Right atrium auricular region (tissue), 2 donors: ENCODE measurements at regions not wholly inside any gene's neighbourhood (a gene's known extent, or its start where the extent isn't known, plus 50 kb on each side); places are given as distances from the start of the nearest gene placed in this dataset.

Experiments used
- DNase-seq: peaks from one replicate; pipeline ENCODE4 v3.0.0-alpha.2; 2019; ENCODE audit warnings: low spot score
- H3K27ac ChIP-seq, 2 donors: fragments of 200-600 bp; sonication (generic); 1 replicate in 1 of 2; 2 replicates in 1 of 2; pipeline ENCODE4 v1.5.1; 2016 to 2019
- H3K27me3 ChIP-seq, 2 donors: fragments of 200-600 bp; sonication (generic); one replicate each; pipeline versions ENCODE4 v1.5.1 to v1.6.0; 2017 to 2019
- H3K36me3 ChIP-seq: fragments of 200-600 bp; sonication (generic); one replicate; pipeline ENCODE4 v1.5.1; 2016
- H3K4me1 ChIP-seq, 2 donors: fragments of 200-600 bp; sonication (generic); one replicate each; pipeline versions ENCODE4 v1.5.1 to v1.6.0; 2017 to 2019
- H3K4me3 ChIP-seq, 2 donors: fragments of 200-600 bp; sonication (generic); 1 replicate in 1 of 2; 2 replicates in 1 of 2; pipeline ENCODE4 v1.5.1; 2017 to 2019; ENCODE audit warnings: mild to moderate bottlenecking in 1 of 2, moderate library complexity in 1 of 2
- H3K9me3 ChIP-seq, 2 donors: fragments of 200-600 bp; sonication (generic); one replicate each; pipeline ENCODE4 v1.5.1; 2019
- CTCF ChIP-seq, 2 donors: fragments of 200-600 bp; sonication (generic); IDR thresholded peaks; one replicate each; pipeline ENCODE4 v1.5.1; 2019; ENCODE audit warnings: antibody characterized with exemption in 2 of 2

GRCh38 chr2:58911877-58912276 lies 670.8 kb upstream of the FANCL start:
- no peak for TF ChIP-seq CTCF (IDR thresholded peaks at IDR 0.05)
- DNase-seq, result no peak
- H3K36me3 ChIP-seq, result no peaks in the 10 kb centered on the region
- H3K4me3 ChIP-seq, result no peak overlapping the region
- no peaks in the 10 kb centered on the region for H3K27me3 ChIP-seq
- H3K9me3 ChIP-seq, result no peaks in the 10 kb centered on the region
- H3K4me1 ChIP-seq, result no peaks in the 10 kb centered on the region
- no peak overlapping the region for H3K27ac ChIP-seq

GRCh38 chr2:58908501-58909154 lies 667.5 kb upstream of the FANCL start:
- Histone ChIP-seq H3K4me1 (no peaks in the 10 kb centered on the region), H3K27me3 (no peaks in the 10 kb centered on the region), H3K27ac (no peak overlapping the region), H3K9me3 (no peaks in the 10 kb centered on the region), H3K36me3 (no peaks in the 10 kb centered on the region), H3K4me3 (no peak overlapping the region)
- TF ChIP-seq CTCF (IDR thresholded peaks at IDR 0.05), result no peak
- DNase-seq, result no peak

GRCh38 chr2:58907644-58908043 lies 666.5 kb upstream of the FANCL start:
- no peaks in the 10 kb centered on the region for H3K4me1 ChIP-seq

GRCh38 chr2:58906081-58906645 lies 665.0 kb upstream of the FANCL start:
- DNase-seq, result no peak

More at GRCh38 chr2:58907644-58908043, 666.5 kb upstream of the FANCL start:
- no peak overlapping the region for H3K4me3 ChIP-seq
- H3K36me3 ChIP-seq, result no peaks in the 10 kb centered on the region
- no peak overlapping the region for H3K27ac ChIP-seq
- no peak for DNase-seq
- no peaks in the 10 kb centered on the region for H3K27me3 ChIP-seq
- no peak for TF ChIP-seq CTCF (IDR thresholded peaks at IDR 0.05)
- no peaks in the 10 kb centered on the region for H3K9me3 ChIP-seq

GRCh38 chr2:58904095-58904494 lies 663.0 kb upstream of the FANCL start:
- Histone ChIP-seq H3K9me3 (no peaks in the 10 kb centered on the region), H3K27ac (no peak overlapping the region), H3K27me3 (no peaks in the 10 kb centered on the region), H3K4me3 (no peak overlapping the region), H3K36me3 (no peaks in the 10 kb centered on the region), H3K4me1 (no peaks in the 10 kb centered on the region)
- TF ChIP-seq CTCF (IDR thresholded peaks at IDR 0.05), result no peak
- no peak for DNase-seq

More at GRCh38 chr2:58906081-58906645, 665.0 kb upstream of the FANCL start:
- Histone ChIP-seq H3K27ac (no peak overlapping the region), H3K4me3 (no peak overlapping the region), H3K27me3 (no peaks in the 10 kb centered on the region), H3K36me3 (no peaks in the 10 kb centered on the region), H3K4me1 (no peaks in the 10 kb centered on the region), H3K9me3 (no peaks in the 10 kb centered on the region)
- no peak for TF ChIP-seq CTCF (IDR thresholded peaks at IDR 0.05)

GRCh38 chr2:58903427-58903826 lies 662.3 kb upstream of the FANCL start:
- DNase-seq, result no peak
- H3K9me3 ChIP-seq, result no peaks in the 10 kb centered on the region
- no peaks in the 10 kb centered on the region for H3K4me1 ChIP-seq
- no peak overlapping the region for H3K4me3 ChIP-seq
- H3K36me3 ChIP-seq, result no peaks in the 10 kb centered on the region
- H3K27ac ChIP-seq, result no peak overlapping the region
- no peak for TF ChIP-seq CTCF (IDR thresholded peaks at IDR 0.05)
- no peaks in the 10 kb centered on the region for H3K27me3 ChIP-seq
